ENCODE measurements at regions not wholly inside any gene's neighbourhood (a gene's known extent, or its start where the extent isn't known, plus 50 kb on each side); places are given as distances from the start of the nearest gene placed in this dataset.

- TF ChIP-seq HNF1B (CRISPR knock-in tag; IDR thresholded peaks at IDR 0.05) (no peak), ZNF468 (CRISPR knock-in tag; IDR thresholded peaks at IDR 0.05) (no peak), HNRNPK (IDR thresholded peaks at IDR 0.05; ENCODE audit: low read depth, low read length, poor library complexity, severe bottlenecking) (no peak), ZNF737 (CRISPR knock-in tag; IDR thresholded peaks at IDR 0.05; ENCODE audit: borderline replicate concordance) (no peak), KLF6 (CRISPR knock-in tag; IDR thresholded peaks at IDR 0.05) (no peak), KLF11 (CRISPR knock-in tag; IDR thresholded peaks at IDR 0.05) (no peak), ZNF710 (CRISPR knock-in tag; IDR thresholded peaks at IDR 0.05; ENCODE audit: borderline replicate concordance) (no peak), RARA (CRISPR knock-in tag; IDR thresholded peaks at IDR 0.05) (no peak), ZNF556 (CRISPR knock-in tag; IDR thresholded peaks at IDR 0.05; ENCODE audit: borderline replicate concordance) (no peak), ZNF224 (CRISPR knock-in tag; IDR thresholded peaks at IDR 0.05) (no peak), SOX6 (IDR thresholded peaks at IDR 0.05) (no peak), SOX6 (CRISPR knock-in tag; IDR thresholded peaks at IDR 0.05) (no peak), ZNF138 (CRISPR knock-in tag; IDR thresholded peaks at IDR 0.05; ENCODE audit: low read depth) (no peak), POLR2A (IDR thresholded peaks at IDR 0.05; ENCODE audit: insufficient read depth in 1 of 2, low read depth in 2 of 2, low read length in 2 of 2) (no peak), JARID2 (CRISPR knock-in tag; IDR thresholded peaks at IDR 0.05; ENCODE audit: insufficient replicate concordance) (no peak), YEATS2 (CRISPR knock-in tag; IDR thresholded peaks at IDR 0.05; ENCODE audit: borderline replicate concordance) (no peak)
- ChIA-PET POLR2A (no interaction called here), CTCF (ENCODE audit: low intra/inter-chr PET ratio, low total read pairs) (no interaction called here)
- in situ Hi-C loops (cut with HindIII; ENCODE audit: extremely low pct_ligation_motif_present, low pct_unique_long_range_greater_than_20kb): no loop called here
- Histone ChIP-seq H3K4me1 (ENCODE audit: insufficient read depth, low read length) (no peaks in the 10 kb centered on the region), H2AFZ (ENCODE audit: low read length) (no peak overlapping the region), H3K27ac (ENCODE audit: extremely low read length, insufficient read depth, low read length) (no peak overlapping the region), H3K9me3 (ENCODE audit: low read length) (no peaks in the 10 kb centered on the region), H3K36me3 (replicated peaks in 1 of 2; ENCODE audit: control insufficient read depth in 1 of 2, insufficient read depth in 2 of 2, low read length in 2 of 2) (no peaks in the 10 kb centered on the region), H3K4me3 (replicated peaks in 1 of 3; ENCODE audit: insufficient read depth in 1 of 3, low read depth in 2 of 3, low read length in 3 of 3) (no peak overlapping the region), H3K4me2 (ENCODE audit: low read depth, low read length) (no peak overlapping the region), H3K79me2 (ENCODE audit: insufficient read depth, low read length) (no peaks in the 10 kb centered on the region), H3K9ac (ENCODE audit: insufficient read depth, low read depth, low read length) (no peak overlapping the region), H4K20me1 (ENCODE audit: insufficient read depth, low read length) (no peaks in the 10 kb centered on the region), H3K27me3 (ENCODE audit: control insufficient read depth in 1 of 2, insufficient read depth in 2 of 2, low read length in 2 of 2) (no peaks in the 10 kb centered on the region)
- ATAC-seq (no peak), FAIRE-seq (no peak), DNase-seq (ENCODE audit: low spot score) (no peak)
- 72% methylated on average over 4 of the region's 4 CpGs for whole genome bisulfite sequencing (ENCODE audit: low lambda C conversion rate)
- intact Hi-C loops (cut with micrococcal nuclease; ENCODE audit: unreplicated experiment): no loop called here
- no TSS peak for BruUV-seq (replicated peaks)
Measured at GRCh38 chr5:168089201-168089887, 202.1 kb upstream of the WWC1 start.
